Breast epithelium (tissue), 4 donors: ENCODE measurements at regions not wholly inside any gene's neighbourhood (a gene's known extent, or its start where the extent isn't known, plus 50 kb on each side); places are given as distances from the start of the nearest gene placed in this dataset.

ENCODE experiments used
- DNase-seq, 2 donors: peaks; one replicate each; pipeline ENCODE4 v3.0.0-alpha.2; 2019; ENCODE audit warnings: low spot score in 2 of 2
- H3K27ac ChIP-seq, 2 donors: fragments of 200-600 bp; sonication (generic) in 1 of 2; one replicate each; pipeline ENCODE4 v1.5.1; 2016 to 2019; ENCODE audit warnings: mild to moderate bottlenecking in 1 of 2
- H3K27me3 ChIP-seq, 2 donors: fragments of 200-600 bp; sonication (generic) in 1 of 2; one replicate each; pipeline versions ENCODE4 v1.5.1 to v1.6.0; 2017 to 2019; ENCODE audit warnings: control low read depth in 1 of 2, mild to moderate bottlenecking in 1 of 2
- H3K36me3 ChIP-seq: fragments of 200-600 bp; one replicate; pipeline ENCODE4 v1.5.1; 2019
- H3K4me1 ChIP-seq, 2 donors: fragments of 200-600 bp; sonication (generic); one replicate each; pipeline ENCODE4 v1.5.1; 2016 to 2019; ENCODE audit warnings: control low read depth in 1 of 2
- H3K4me3 ChIP-seq, 3 donors: fragments of 200-600 bp; sonication (generic); 1 replicate in 2 of 3; 2 replicates in 1 of 3; pipeline ENCODE4 v1.5.1; 2016 to 2019; ENCODE audit warnings: mild to moderate bottlenecking in 3 of 3, moderate library complexity in 2 of 3
- H3K9me3 ChIP-seq, 2 donors: fragments of 200-600 bp; sonication (generic) in 1 of 2; one replicate each; pipeline ENCODE4 v1.5.1; 2016 to 2019; ENCODE audit warnings: control low read depth in 1 of 2
- CTCF ChIP-seq, 3 donors: fragments of 450-650 bp; IDR thresholded peaks; one replicate each; pipeline ENCODE4 v1.5.1; 2016 to 2017; ENCODE audit warnings: antibody characterized with exemption in 3 of 3, mild to moderate bottlenecking in 3 of 3, moderate library complexity in 3 of 3
- POLR2A ChIP-seq: fragments of 450-650 bp; IDR thresholded peaks from one replicate; pipeline ENCODE4 v1.6.1; 2016; ENCODE audit warnings: antibody characterized with exemption, mild to moderate bottlenecking, moderate library complexity
- POLR2AphosphoS5 ChIP-seq, 3 donors: sonication (generic); formaldehyde crosslinking; IDR thresholded peaks; one replicate each; pipeline ENCODE4 v1.6.1; 2017; ENCODE audit warnings: antibody characterized with exemption in 3 of 3
- intact Hi-C: fragments of 100-400 bp; cut with DNase I; formaldehyde crosslinking; loops from one replicate; pipeline ENCODE4 v1.15.1; 2023; ENCODE audit warnings: low total_unique reads

- intact Hi-C loops: no loop called here
- no peak for TF ChIP-seq CTCF (IDR thresholded peaks at IDR 0.05)
- TF ChIP-seq POLR2A: no peak
- no peak for TF ChIP-seq POLR2AphosphoS5 (IDR thresholded peaks at IDR 0.05)
- Histone ChIP-seq H3K4me1 (no peaks in the 10 kb centered on the region), H3K36me3 (no peaks in the 10 kb centered on the region), H3K27ac (no peak overlapping the region), H3K9me3 (no peaks in the 10 kb centered on the region), H3K4me3 (no peak overlapping the region), H3K27me3 (no peaks in the 10 kb centered on the region)
- no peak for DNase-seq
Observed at GRCh38 chr9:27659001-27659400, 85.7 kb upstream of the C9orf72 start.

- H3K36me3 ChIP-seq: no peaks in the 10 kb centered on the region
- no peak overlapping the region for H3K4me3 ChIP-seq
- TF ChIP-seq POLR2AphosphoS5 (IDR thresholded peaks at IDR 0.05) (no peak), CTCF (IDR thresholded peaks at IDR 0.05) (no peak), POLR2A (no peak)
- H3K27ac ChIP-seq: no peak overlapping the region
- H3K4me1 ChIP-seq: no peaks in the 10 kb centered on the region
- H3K9me3 ChIP-seq: no peaks in the 10 kb centered on the region
- no peak for DNase-seq
- intact Hi-C loops: no loop called here
- H3K27me3 ChIP-seq: no peaks in the 10 kb centered on the region
Observed at GRCh38 chr9:27659571-27659970, 86.3 kb upstream of the C9orf72 start.

GRCh38 chr9:27660148-27660547 is 86.9 kb upstream of the C9orf72 start:
- intact Hi-C loops: no loop called here
- H3K27me3 ChIP-seq: no peaks in the 10 kb centered on the region
- no peak for DNase-seq

GRCh38 chr9:27663526-27663925 is 90.2 kb upstream of the C9orf72 start:
- intact Hi-C loops: no loop called here
- H3K9me3 ChIP-seq: no peaks in the 10 kb centered on the region
- H3K4me3 ChIP-seq: no peak overlapping the region
- H3K4me1 ChIP-seq: no peaks in the 10 kb centered on the region
- H3K27ac ChIP-seq: no peak overlapping the region
- DNase-seq: no peak
- TF ChIP-seq POLR2AphosphoS5 (IDR thresholded peaks at IDR 0.05): no peak
- no peak for TF ChIP-seq POLR2A
- TF ChIP-seq CTCF (IDR thresholded peaks at IDR 0.05): no peak
- H3K36me3 ChIP-seq: no peaks in the 10 kb centered on the region
- H3K27me3 ChIP-seq: no peaks in the 10 kb centered on the region

More at GRCh38 chr9:27660148-27660547, 86.9 kb upstream of the C9orf72 start:
- Histone ChIP-seq H3K36me3 (no peaks in the 10 kb centered on the region), H3K4me1 (no peaks in the 10 kb centered on the region), H3K27ac (no peak overlapping the region), H3K4me3 (no peak overlapping the region), H3K9me3 (no peaks in the 10 kb centered on the region)
- TF ChIP-seq POLR2A: no peak
- no peak for TF ChIP-seq CTCF (IDR thresholded peaks at IDR 0.05)
- no peak for TF ChIP-seq POLR2AphosphoS5 (IDR thresholded peaks at IDR 0.05)

GRCh38 chr9:27664121-27664779 is 91.0 kb upstream of the C9orf72 start:
- Histone ChIP-seq H3K27me3 (no peaks in the 10 kb centered on the region), H3K9me3 (no peaks in the 10 kb centered on the region), H3K4me1 (no peaks in the 10 kb centered on the region), H3K4me3 (no peak overlapping the region), H3K27ac (no peak overlapping the region), H3K36me3 (no peaks in the 10 kb centered on the region)
- intact Hi-C loops: no loop called here
- no peak for DNase-seq
- TF ChIP-seq POLR2A (no peak), CTCF (IDR thresholded peaks at IDR 0.05) (no peak), POLR2AphosphoS5 (IDR thresholded peaks at IDR 0.05) (no peak)
